ENCODE measurements at regions not wholly inside any gene's neighbourhood (a gene's known extent, or its start where the extent isn't known, plus 50 kb on each side); places are given as distances from the start of the nearest gene placed in this dataset.

GRCh38 chr5:9903801-9904200 is 273.6 kb upstream of the TAS2R1 start:
- TF ChIP-seq CTCF (IDR thresholded peaks at IDR 0.05; ENCODE audit: low read depth, low read length) = no peak
- no peak overlapping the region for H3K4me3 ChIP-seq (ENCODE audit: low read depth, low read length)

GRCh38 chr5:9898319-9898718 is 268.2 kb upstream of the TAS2R1 start:
- H3K4me3 ChIP-seq (ENCODE audit: low read depth, low read length) = no peak overlapping the region
- TF ChIP-seq CTCF (IDR thresholded peaks at IDR 0.05; ENCODE audit: low read depth, low read length) = peak; percentile 41; the same call in 1 of the 2 replicates

GRCh38 chr5:9895302-9895645 is 265.1 kb upstream of the TAS2R1 start:
- TF ChIP-seq CTCF (IDR thresholded peaks at IDR 0.05; ENCODE audit: low read depth, low read length) = no peak
- no peak overlapping the region for H3K4me3 ChIP-seq (ENCODE audit: low read depth, low read length)

GRCh38 chr5:9894571-9895301 is 264.6 kb upstream of the TAS2R1 start:
- TF ChIP-seq CTCF (IDR thresholded peaks at IDR 0.05; ENCODE audit: low read depth, low read length) = no peak
- no peak overlapping the region for H3K4me3 ChIP-seq (ENCODE audit: low read depth, low read length)

GRCh38 chr5:9892696-9893095 is 262.5 kb upstream of the TAS2R1 start:
- no peak for TF ChIP-seq CTCF (IDR thresholded peaks at IDR 0.05; ENCODE audit: low read depth, low read length)

GRCh38 chr5:9889511-9889910 is 259.4 kb upstream of the TAS2R1 start:
- H3K4me3 ChIP-seq (ENCODE audit: low read depth, low read length) = no peak overlapping the region
- no peak for TF ChIP-seq CTCF (IDR thresholded peaks at IDR 0.05; ENCODE audit: low read depth, low read length)

More at GRCh38 chr5:9892696-9893095, 262.5 kb upstream of the TAS2R1 start:
- H3K4me3 ChIP-seq (ENCODE audit: low read depth, low read length) = no peak overlapping the region

GRCh38 chr5:9888501-9888901 is 258.4 kb upstream of the TAS2R1 start:
- no peak for TF ChIP-seq CTCF (IDR thresholded peaks at IDR 0.05; ENCODE audit: low read depth, low read length)

More at GRCh38 chr5:9888501-9888901, 258.4 kb upstream of the TAS2R1 start:
- H3K4me3 ChIP-seq (ENCODE audit: low read depth, low read length) = no peak overlapping the region

Measured in WI38 (cell line).